ENCODE measurements at regions not wholly inside any gene's neighbourhood (a gene's known extent, or its start where the extent isn't known, plus 50 kb on each side); places are given as distances from the start of the nearest gene placed in this dataset.

DNA sequence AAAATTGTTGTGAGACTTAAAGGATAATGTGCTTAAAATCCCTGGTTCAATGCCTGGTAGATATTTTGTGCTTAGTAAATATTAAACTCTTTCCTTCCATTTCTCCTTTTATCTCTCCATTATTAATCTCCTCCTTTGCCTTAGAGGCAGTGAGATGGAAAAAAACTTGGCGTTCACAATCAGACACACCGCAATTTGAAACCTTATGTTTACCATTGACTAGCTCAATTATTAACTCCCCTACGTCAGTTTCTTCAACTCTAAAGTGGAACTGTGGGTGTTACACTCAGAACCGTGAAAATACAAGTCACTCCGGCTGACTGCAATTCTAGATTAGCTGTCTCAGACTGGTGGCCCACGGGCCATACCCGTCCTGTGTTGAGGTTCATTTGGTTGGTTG is 327.2 kb downstream of the DEPDC1B start:
- TF ChIP-seq, protein P1, sequence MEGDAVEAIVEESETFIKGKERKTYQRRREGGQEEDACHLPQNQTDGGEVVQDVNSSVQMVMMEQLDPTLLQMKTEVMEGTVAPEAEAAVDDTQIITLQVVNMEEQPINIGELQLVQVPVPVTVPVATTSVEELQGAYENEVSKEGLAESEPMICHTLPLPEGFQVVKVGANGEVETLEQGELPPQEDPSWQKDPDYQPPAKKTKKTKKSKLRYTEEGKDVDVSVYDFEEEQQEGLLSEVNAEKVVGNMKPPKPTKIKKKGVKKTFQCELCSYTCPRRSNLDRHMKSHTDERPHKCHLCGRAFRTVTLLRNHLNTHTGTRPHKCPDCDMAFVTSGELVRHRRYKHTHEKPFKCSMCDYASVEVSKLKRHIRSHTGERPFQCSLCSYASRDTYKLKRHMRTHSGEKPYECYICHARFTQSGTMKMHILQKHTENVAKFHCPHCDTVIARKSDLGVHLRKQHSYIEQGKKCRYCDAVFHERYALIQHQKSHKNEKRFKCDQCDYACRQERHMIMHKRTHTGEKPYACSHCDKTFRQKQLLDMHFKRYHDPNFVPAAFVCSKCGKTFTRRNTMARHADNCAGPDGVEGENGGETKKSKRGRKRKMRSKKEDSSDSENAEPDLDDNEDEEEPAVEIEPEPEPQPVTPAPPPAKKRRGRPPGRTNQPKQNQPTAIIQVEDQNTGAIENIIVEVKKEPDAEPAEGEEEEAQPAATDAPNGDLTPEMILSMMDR (IDR thresholded peaks at IDR 0.05; ENCODE audit: extremely low read depth, missing control alignments) = no peak
- no peak for DNase-seq (ENCODE audit: low spot score)

DNA sequence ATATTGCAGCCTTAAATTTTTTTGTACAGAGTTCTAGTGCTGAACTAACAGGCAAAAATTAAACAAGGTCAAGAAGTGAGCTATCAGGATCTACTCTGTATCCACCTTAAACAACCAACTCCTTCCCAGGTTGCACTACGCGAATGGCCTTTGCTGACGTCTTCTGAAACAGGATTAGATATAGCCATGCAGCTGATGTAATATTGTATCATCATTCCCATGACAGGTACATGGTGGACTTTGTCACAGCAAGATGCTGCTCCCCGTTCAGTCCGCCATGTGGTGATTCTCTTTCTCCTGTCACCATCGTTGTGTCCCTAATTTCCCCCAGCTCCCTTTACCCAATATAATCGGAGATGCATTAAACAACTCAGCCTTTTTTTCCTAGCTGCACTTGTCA is 328.9 kb downstream of the DEPDC1B start:
- TF ChIP-seq, protein P1 (IDR thresholded peaks at IDR 0.05; ENCODE audit: extremely low read depth, missing control alignments) = no peak
- DNase-seq (ENCODE audit: low spot score) = no peak

DNA sequence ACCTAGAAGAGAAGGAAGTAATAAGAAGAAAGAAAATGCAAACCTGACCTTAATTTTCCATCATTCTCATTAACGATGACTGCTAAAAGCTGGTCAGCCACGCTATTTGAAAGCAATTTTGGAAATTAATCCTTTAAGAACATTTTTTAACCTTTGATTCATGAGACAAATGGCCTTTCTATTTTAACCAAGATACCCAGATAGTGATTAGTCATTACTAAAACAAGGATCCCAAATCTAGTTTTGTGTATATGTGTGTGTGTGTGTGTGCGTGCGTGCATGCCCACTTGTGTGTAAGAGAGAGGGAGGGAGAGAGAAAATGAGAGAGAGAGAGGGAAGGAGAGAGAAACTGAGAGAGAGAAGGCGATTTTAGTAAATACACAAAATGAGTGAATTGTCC is 329.5 kb downstream of the DEPDC1B start:
- no peak for DNase-seq (ENCODE audit: low spot score)
- TF ChIP-seq, protein P1 (IDR thresholded peaks at IDR 0.05; ENCODE audit: extremely low read depth, missing control alignments) = no peak

DNA sequence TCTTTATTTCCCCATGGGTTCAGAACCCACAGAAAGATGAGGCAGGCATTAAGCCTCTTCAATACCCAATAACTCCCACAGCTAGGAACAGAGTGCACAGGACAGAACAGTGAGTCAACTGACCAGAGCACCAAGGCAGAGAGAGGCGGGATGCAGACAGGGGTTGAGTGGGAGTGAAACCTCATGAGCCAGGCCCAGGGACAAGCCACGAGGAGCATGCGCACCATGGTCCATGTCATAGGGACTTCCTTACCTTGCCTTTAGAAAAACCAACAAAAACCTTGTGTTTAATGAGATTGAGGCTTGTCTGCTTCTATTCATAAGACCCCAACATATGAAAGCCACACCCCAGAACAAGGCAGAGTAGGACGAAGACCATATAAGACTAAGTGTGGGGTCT is 330.6 kb downstream of the DEPDC1B start:
- DNase-seq (ENCODE audit: low spot score) = no peak
- TF ChIP-seq, protein P1 (IDR thresholded peaks at IDR 0.05; ENCODE audit: extremely low read depth, missing control alignments) = no peak

DNA sequence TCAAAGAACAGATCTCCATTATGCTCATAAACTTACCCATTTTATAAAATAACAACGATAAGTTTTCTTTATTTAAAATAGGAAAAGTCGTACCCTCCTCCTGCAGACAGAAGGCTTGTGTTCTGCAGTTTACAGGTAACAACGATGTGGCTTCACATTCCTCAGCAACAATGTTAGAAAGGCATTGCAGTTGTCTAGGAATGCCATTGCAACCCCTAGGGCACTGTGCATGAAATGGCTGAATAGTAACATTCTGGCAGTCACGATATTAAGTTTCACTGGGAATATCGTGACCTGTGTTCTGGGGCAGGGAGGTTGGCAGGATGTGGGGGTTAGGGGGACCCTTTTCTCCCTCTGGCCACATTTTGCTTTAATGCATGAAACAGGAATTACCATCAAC is 331.9 kb downstream of the DEPDC1B start:
- TF ChIP-seq, protein P1 (IDR thresholded peaks at IDR 0.05; ENCODE audit: extremely low read depth, missing control alignments) = no peak
- no peak for DNase-seq (ENCODE audit: low spot score)

DNA sequence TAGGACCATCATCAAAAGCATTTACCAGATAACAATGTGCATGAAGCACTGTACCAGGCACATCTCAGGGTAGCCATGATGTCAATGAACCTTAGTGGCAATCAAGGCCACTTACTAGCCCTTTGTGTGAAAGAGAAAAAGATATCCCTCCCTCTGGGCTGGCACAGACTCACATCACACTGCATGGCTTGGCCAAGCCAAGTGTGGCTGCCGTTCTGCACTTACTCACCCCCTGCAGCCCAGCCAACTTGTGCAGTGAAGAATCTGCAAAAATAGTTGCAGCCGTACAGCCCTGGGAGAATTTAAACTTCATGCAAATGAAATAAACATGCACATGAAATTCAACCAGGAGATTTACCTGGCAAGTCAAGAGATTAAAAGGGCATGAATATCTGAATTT is 333.5 kb downstream of the DEPDC1B start:
- TF ChIP-seq, protein P1 (IDR thresholded peaks at IDR 0.05; ENCODE audit: extremely low read depth, missing control alignments) = no peak
- DNase-seq (ENCODE audit: low spot score) = no peak

DNA sequence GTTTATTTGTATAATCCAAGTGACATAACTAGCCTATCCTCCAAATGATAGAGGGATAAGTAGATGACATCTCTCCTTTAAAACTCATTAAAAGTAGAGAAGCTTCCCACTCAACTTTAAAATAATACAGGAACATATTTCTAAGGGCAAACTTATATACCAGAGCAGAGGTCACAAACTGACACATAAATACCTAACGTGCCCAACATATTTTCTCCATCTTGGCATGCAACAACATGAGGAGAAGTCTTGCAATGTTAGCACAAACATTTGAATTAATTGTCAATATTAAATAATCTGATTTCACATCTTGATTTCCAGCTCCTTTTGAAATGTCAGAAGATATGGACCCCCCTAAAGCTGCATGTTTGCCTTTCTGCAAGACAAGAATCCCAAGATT is 335.0 kb downstream of the DEPDC1B start:
- TF ChIP-seq, protein P1 (IDR thresholded peaks at IDR 0.05; ENCODE audit: extremely low read depth, missing control alignments) = no peak
- DNase-seq (ENCODE audit: low spot score) = no peak

Data from GM20000 (cell line).